ENCODE measurements at regions not wholly inside any gene's neighbourhood (a gene's known extent, or its start where the extent isn't known, plus 50 kb on each side); places are given as distances from the start of the nearest gene placed in this dataset.

GRCh38 chr1:238384381-238384780 lies 493.7 kb upstream of the ZP4 start:
- TF ChIP-seq POLR2A (IDR thresholded peaks at IDR 0.05): no peak
- TF ChIP-seq CTCF (IDR thresholded peaks at IDR 0.05): no peak
